Inferior parietal cortex (tissue), 1 donor: ENCODE measurements at regions not wholly inside any gene's neighbourhood (a gene's known extent, or its start where the extent isn't known, plus 50 kb on each side); places are given as distances from the start of the nearest gene placed in this dataset.

Experiments used
- DNase-seq: peaks from one replicate; pipeline ENCODE4 v3.0.0-alpha.2; 2016; ENCODE audit errors: extremely low spot score

- DNase-seq, result no peak
Observed at GRCh38 chr12:115129727-115130126, 445.8 kb upstream of the TBX3 start.

DNA sequence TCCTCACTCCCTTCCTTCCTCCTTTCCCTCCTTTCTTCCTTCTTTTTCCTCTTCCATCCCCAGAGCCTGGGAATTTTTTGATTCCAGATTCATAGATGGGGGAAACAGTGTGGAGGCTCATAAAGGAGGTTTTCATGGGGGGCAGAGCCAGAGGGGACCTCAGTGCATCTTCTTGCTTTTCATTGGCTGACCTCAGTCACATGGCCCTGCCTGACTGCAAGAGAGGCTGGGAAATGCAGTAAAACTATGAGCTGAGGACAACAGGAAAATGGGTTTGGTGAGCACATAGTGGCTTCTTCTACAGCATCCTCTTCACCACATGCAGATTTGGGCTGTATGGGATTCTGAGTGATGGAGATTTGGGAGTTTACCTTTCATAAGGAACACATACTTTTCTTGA, 437.1 kb upstream of the TBX3 start:
- DNase-seq, result no peak

- no peak for DNase-seq
Observed at GRCh38 chr12:115118177-115118724, 434.3 kb upstream of the TBX3 start.

DNA sequence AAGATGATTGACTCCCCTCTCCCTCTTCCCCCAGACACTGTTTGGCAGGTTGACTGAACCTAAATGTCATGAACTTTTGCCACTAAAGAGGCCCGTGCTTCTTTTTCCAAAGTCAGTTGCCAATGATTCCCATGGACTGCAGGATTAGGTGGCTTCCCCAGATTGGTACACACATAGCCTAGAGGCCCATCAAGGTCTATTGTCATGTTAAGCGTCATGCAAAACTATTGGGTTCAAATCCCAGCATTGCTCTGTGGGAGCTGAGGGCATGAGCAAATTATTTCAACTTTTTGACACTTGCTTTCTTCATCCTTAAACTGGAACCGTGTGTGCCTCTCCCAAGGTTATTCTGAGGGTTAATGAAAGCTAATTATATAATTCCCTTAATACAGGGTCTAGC, 430.2 kb upstream of the TBX3 start:
- DNase-seq, result no peak

DNA sequence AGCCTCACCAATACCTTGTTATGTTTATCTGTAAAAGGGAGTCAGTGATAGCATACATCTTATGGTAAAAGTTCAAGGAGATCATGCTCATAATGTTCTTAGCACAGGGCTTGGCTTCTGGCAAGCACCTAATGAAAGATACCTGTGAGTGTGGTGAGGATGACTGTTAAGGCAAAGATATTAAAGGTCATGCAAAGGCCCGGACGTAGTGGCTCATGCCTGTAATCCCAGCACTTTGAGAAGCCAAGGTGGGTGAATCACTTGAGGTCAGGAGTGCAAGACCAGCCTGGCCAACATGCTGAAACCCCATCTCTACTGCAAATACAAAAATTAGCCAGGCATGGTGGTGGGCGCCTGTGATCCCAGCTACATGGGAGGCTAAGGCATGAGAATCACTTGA, 425.9 kb upstream of the TBX3 start:
- DNase-seq, result no peak

GRCh38 chr12:115108129-115109100, 424.4 kb upstream of the TBX3 start:
- DNase-seq, result no peak

- no peak for DNase-seq
Observed at GRCh38 chr12:115103884-115104883, 420.2 kb upstream of the TBX3 start.

DNA sequence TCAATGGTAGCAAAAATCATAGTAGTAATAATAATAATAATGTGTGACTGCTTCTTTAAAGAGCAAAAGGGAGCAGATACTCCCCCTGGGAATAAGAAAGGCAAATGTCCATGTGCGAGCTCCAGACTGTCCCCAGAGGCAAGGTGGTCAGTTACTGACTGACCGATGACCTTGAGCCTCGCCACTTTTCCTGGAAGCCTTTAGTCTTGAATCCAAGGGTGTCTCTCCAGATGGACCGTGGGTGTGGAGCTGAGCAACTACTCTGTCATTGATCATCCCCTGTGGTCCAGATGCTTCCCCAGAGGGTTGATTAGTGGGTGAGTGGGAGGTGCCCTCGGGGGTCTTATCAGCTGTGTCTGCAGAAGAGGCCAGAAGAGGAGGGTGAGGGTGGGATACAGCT, 418.5 kb upstream of the TBX3 start:
- no peak for DNase-seq

DNA sequence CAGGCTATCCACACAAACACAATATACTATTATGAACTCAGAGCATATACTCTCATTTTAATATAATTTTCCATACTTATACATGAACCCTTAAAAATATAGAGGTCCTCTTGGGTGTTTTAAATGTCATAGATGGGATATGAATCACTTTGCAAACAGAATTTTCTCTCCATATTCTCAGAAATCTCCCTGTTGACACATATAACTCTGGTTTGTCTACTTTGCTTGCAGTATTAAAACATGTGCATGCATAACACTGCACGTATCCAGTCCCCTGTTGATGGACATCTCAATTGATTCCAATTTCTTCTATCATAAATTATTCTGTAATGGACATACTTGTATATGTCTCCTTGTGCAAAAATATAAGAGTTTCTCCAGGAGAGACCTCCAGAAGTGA, 417.5 kb upstream of the TBX3 start:
- no peak for DNase-seq

GRCh38 chr12:115097416-115097815, 413.4 kb upstream of the TBX3 start:
- DNase-seq, result no peak

GRCh38 chr12:115096588-115097397, 412.8 kb upstream of the TBX3 start:
- no peak for DNase-seq

- no peak for DNase-seq
Observed at GRCh38 chr12:115095073-115095748, 411.2 kb upstream of the TBX3 start.

- no peak for DNase-seq
Observed at GRCh38 chr12:115094163-115094816, 410.3 kb upstream of the TBX3 start.

DNA sequence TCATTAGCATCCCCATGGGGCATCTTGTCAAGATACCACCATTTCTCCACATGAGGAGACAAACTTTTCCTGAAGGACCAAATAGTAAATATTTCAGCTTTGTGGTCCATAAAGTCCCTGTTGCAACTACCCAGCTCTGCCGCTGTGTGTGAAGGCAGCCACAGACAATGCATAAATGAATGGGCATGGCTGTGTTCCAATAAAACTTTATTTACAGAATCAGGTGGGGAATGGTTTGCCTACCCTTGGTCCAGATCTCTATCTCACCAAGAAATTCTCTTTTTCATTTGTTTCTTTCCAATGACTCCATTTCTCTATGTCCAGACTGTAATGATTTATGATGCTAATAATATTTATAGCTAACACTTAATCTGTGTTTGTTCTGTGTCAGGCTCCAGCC, 409.3 kb upstream of the TBX3 start:
- no peak for DNase-seq

DNA sequence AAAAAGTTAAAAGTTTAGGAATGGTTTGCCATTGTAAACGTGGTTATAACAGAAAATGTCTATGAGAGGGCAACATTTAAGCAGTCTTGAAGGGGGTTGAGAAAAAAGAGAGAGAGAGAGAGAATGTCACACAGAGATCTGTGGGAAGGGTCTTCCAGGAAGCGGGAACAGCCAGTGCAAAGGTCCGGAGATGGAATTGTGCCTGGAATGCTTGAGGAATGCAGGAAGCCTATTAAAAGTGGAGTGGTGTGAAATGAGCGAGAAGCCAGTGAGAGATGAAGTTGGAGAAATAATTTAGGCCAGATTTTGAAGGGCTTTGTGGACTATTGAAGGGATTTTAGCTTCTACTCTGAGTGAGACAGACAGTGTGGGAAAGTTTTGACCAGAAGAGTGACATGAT, 406.8 kb upstream of the TBX3 start:
- DNase-seq, result no peak

GRCh38 chr12:115088995-115089841, 405.2 kb upstream of the TBX3 start:
- DNase-seq, result no peak

DNA sequence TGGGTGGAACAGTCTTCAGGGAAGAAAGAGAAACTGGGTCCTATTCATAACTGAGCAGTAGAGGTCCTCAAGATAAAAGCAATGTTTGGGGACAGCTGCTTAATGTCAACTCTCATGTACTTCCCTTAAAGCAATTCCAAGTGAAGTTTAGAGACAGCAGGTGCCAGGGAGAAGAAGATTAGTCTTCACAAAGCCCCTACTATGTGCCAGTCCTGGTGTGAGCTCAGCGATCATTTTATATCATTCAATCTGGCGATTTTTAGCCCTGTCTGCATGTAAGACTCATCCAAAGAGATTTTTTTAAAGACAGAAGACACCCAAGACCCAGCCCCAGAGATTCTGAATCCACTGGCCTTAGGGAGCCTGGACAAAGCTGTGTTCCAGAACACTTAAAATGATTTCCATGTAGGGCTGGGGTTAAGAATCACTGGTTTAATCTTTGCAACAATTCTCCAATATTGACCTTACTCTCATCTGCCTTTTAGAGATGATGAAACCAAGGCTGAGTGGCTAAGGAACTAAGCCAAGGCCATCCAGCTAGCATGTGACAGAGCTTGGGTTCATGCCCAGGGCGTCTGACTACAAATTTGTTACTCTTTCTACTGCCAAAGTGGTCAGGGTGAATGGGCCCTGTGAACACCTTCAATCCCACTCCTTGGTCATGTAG, 404.5 kb upstream of the TBX3 start:
- DNase-seq, result no peak

DNA sequence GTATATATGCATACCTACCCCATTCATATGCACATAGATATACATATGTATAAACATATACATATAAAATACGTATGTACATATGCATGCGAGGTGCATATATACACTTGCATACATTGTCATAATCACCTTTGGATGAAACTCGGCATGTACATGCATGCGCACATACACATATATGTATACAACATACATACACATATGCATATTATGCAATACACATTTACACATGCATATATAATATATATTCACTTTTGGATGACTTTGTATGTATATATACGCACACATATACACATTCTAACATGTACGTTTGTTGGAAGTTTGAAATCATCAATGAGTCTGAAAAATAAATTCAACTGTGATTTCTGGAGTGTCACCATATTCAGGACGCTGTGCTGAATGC, 401.6 kb upstream of the TBX3 start:
- DNase-seq, result no peak

DNA sequence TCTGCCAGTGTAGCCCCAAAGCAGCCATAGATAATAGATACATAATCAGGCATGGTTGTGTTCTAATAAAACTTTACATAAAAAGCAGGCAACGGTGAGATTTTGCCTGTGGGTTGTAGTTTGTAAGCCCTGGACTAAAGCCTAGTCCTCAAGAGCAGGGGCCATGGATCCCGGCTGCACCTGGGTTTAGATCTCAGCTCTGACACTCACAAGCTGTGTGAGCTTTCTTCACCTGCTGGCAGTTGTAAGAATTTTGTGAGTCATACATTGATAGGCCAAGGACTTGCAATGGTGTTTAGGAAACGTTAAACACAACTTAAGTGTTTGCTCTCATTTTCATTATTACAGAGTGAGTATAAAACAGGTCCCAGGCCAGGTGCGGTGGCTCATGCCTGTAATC, 395.8 kb upstream of the TBX3 start:
- no peak for DNase-seq
